ENCODE measurements at regions not wholly inside any gene's neighbourhood (a gene's known extent, or its start where the extent isn't known, plus 50 kb on each side); places are given as distances from the start of the nearest gene placed in this dataset.

- H3K4me3 ChIP-seq, result no peak overlapping the region
- TF ChIP-seq EP300 (IDR thresholded peaks at IDR 0.05), result peak in 1 of 4 donors; percentile 47
- TF ChIP-seq POLR2A (IDR thresholded peaks at IDR 0.05), result no peak
- peak in 1 of 2 donors; percentile 21 for TF ChIP-seq POLR2AphosphoS5 (IDR thresholded peaks at IDR 0.05)
- H3K36me3 ChIP-seq, result no peaks in the 10 kb centered on the region
- H3K27ac ChIP-seq, result no peak overlapping the region
- H3K9me3 ChIP-seq, result no peaks in the 10 kb centered on the region
- DNase-seq (no peak), ATAC-seq (ENCODE audit: low FRiP score in 2 of 2) (no peak)
- 34 to 38% methylated on average over 6 of the region's 6 CpGs for WGBS, 2 donors
- no peaks in the 10 kb centered on the region for H3K27me3 ChIP-seq
- no peaks in the 10 kb centered on the region for H3K4me1 ChIP-seq
These were observed 54.9 kb upstream of the SACS start for GRCh38 chr13:23488442-23488841.

GRCh38 chr13:23496255-23496654, 62.8 kb upstream of the SACS start:
- Histone ChIP-seq H3K4me1 (no peaks in the 10 kb centered on the region), H3K4me3 (no peak overlapping the region), H3K27ac (no peak overlapping the region), H3K9me3 (no peaks in the 10 kb centered on the region), H3K27me3 (no peaks in the 10 kb centered on the region), H3K36me3 (no peaks in the 10 kb centered on the region)
- DNase-seq (no peak), ATAC-seq (ENCODE audit: low FRiP score in 2 of 2) (no peak)
- WGBS, 2 donors, result 93 to 94% methylated on average over 2 of the region's 2 CpGs
- no peak for TF ChIP-seq POLR2AphosphoS5 (IDR thresholded peaks at IDR 0.05)
- TF ChIP-seq POLR2A (IDR thresholded peaks at IDR 0.05), result no peak

- no peak overlapping the region for H3K4me3 ChIP-seq
- H3K9me3 ChIP-seq, result no peaks in the 10 kb centered on the region
- WGBS, 2 donors, result 80 to 83% methylated on average over 6 of the region's 6 CpGs
- no peak for DNase-seq
- no peak for ATAC-seq (ENCODE audit: low FRiP score in 2 of 2)
- H3K27me3 ChIP-seq, result no peaks in the 10 kb centered on the region
- H3K4me1 ChIP-seq, result no peaks in the 10 kb centered on the region
- no peak for TF ChIP-seq CTCF (IDR thresholded peaks at IDR 0.05)
- TF ChIP-seq POLR2AphosphoS5 (IDR thresholded peaks at IDR 0.05), result no peak
- TF ChIP-seq POLR2A (IDR thresholded peaks at IDR 0.05), result no peak
- TF ChIP-seq EP300 (IDR thresholded peaks at IDR 0.05), result no peak
- no peak overlapping the region for H3K27ac ChIP-seq
- H3K36me3 ChIP-seq, result no peaks in the 10 kb centered on the region
These were observed 63.7 kb upstream of the SACS start for GRCh38 chr13:23497191-23497590.

GRCh38 chr13:23500849-23501248, 67.3 kb upstream of the SACS start:
- DNase-seq, result no peak
- no peaks in the 10 kb centered on the region for H3K4me1 ChIP-seq
- no peak for TF ChIP-seq POLR2AphosphoS5 (IDR thresholded peaks at IDR 0.05)
- no peak for TF ChIP-seq CTCF (IDR thresholded peaks at IDR 0.05)
- no peak for TF ChIP-seq EP300 (IDR thresholded peaks at IDR 0.05)
- no peak for TF ChIP-seq POLR2A (IDR thresholded peaks at IDR 0.05)

DNA sequence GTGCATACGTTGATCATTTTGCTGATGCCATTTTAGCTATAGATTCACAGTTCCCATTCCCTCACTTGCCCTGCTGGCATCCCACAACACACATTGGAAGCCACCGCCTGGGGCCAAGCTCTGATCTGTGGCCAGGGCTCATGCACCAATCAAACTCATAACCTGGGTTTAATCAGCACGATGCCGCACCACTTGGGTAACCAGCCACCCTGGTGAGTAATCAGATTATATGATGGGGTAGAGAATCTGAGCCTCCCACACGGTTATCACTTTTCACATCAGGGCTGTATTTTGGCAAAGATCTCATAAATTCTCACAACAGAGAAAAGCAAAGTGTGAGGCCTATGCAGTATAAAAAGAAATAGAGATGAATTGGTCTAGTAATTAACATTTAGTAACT, 66.0 kb upstream of the TNFRSF19 start:
- ATAC-seq (ENCODE audit: low FRiP score in 2 of 2) (no peak), DNase-seq (no peak)
- no peak for TF ChIP-seq EP300 (IDR thresholded peaks at IDR 0.05)
- TF ChIP-seq CTCF (IDR thresholded peaks at IDR 0.05), result no peak
- no peak for TF ChIP-seq POLR2AphosphoS5 (IDR thresholded peaks at IDR 0.05)
- TF ChIP-seq POLR2A (IDR thresholded peaks at IDR 0.05), result no peak
- H3K4me1 ChIP-seq, result no peaks in the 10 kb centered on the region
- no peak overlapping the region for H3K27ac ChIP-seq
- no peak overlapping the region for H3K4me3 ChIP-seq
- H3K27me3 ChIP-seq, result no peaks in the 10 kb centered on the region
- no peaks in the 10 kb centered on the region for H3K36me3 ChIP-seq
- WGBS, 2 donors, result 90 to 92% methylated on average over 5 of the region's 5 CpGs
- H3K9me3 ChIP-seq, result no peaks in the 10 kb centered on the region

More at GRCh38 chr13:23500849-23501248, 67.3 kb upstream of the SACS start:
- Histone ChIP-seq H3K36me3 (no peaks in the 10 kb centered on the region), H3K9me3 (no peaks in the 10 kb centered on the region), H3K27ac (no peak overlapping the region), H3K27me3 (no peaks in the 10 kb centered on the region), H3K4me3 (no peak overlapping the region)
- ATAC-seq (ENCODE audit: low FRiP score in 2 of 2), result peak in 1 of 2 donors; percentile 21
- 53 to 71% methylated on average over 4 of the region's 4 CpGs for WGBS, 2 donors

DNA sequence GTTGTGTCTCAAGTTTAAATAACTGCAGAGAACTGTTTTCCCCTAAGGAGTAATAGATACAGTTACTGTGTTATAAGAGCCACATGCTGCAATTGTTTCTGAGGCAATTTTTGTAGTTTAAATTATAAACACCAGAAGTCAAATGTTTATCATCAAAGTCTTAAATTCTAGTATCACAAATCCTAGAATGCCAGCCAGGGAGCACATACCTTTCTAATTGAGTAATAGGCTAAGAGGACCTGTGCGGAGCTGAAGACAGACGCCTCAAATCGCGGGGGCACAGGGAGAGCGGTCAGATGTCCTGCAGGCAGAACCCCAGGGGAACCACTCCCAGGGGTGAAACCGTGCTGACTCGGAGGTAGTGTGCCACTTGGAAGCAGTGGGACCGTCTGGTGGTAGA, 65.2 kb upstream of the TNFRSF19 start:
- no peaks in the 10 kb centered on the region for H3K27me3 ChIP-seq
- ATAC-seq (ENCODE audit: low FRiP score in 2 of 2) (no peak), DNase-seq (no peak)
- no peak overlapping the region for H3K27ac ChIP-seq
- peaks cover 0 to 3% (median 0%) of the 10 kb centered on the region in 4 donors for H3K4me1 ChIP-seq
- TF ChIP-seq EP300 (IDR thresholded peaks at IDR 0.05) (no peak), POLR2A (IDR thresholded peaks at IDR 0.05) (no peak), CTCF (IDR thresholded peaks at IDR 0.05) (no peak), POLR2AphosphoS5 (IDR thresholded peaks at IDR 0.05) (no peak)
- H3K4me3 ChIP-seq, result no peak overlapping the region
- H3K9me3 ChIP-seq, result no peaks in the 10 kb centered on the region
- 50 to 72% methylated on average over 8 of the region's 8 CpGs for WGBS, 2 donors
- no peaks in the 10 kb centered on the region for H3K36me3 ChIP-seq

Data from upper lobe of left lung (tissue), 6 donors.